SJSA1 (cell line): ENCODE measurements at regions not wholly inside any gene's neighbourhood (a gene's known extent, or its start where the extent isn't known, plus 50 kb on each side); places are given as distances from the start of the nearest gene placed in this dataset.

Experiments
- DNase-seq, 2 experiments: peaks; one replicate each; pipeline ENCODE4 v3.0.0-alpha.2; 2015 to 2020; ENCODE audit warnings: low spot score in 2 of 2, low read depth in 1 of 2
- H3K27ac ChIP-seq: fragments of 250-450 bp; sonication (Bioruptor Pico); 2 replicates; pipeline ENCODE4 v1.5.1; 2020; ENCODE audit warnings: mild to moderate bottlenecking, moderate library complexity
- H3K27me3 ChIP-seq: fragments of 250-450 bp; sonication (Bioruptor Pico); replicated peaks from 2 replicates; pipeline ENCODE4 v1.5.1; 2020; ENCODE audit warnings: mild to moderate bottlenecking, moderate library complexity
- H3K36me3 ChIP-seq: fragments of 250-450 bp; sonication (Bioruptor Pico); 2 replicates; pipeline ENCODE4 v1.5.1; 2020; ENCODE audit warnings: mild to moderate bottlenecking
- H3K4me1 ChIP-seq: fragments of 250-450 bp; sonication (Bioruptor Pico); replicated peaks from 2 replicates; pipeline ENCODE4 v1.6.1; 2021; ENCODE audit warnings: mild to moderate bottlenecking
- H3K4me3 ChIP-seq: fragments of 250-450 bp; sonication (Bioruptor Pico); 2 replicates; pipeline ENCODE4 v1.5.1; 2020; ENCODE audit warnings: mild to moderate bottlenecking
- H3K9me3 ChIP-seq: fragments of 250-450 bp; sonication (Bioruptor Pico); replicated peaks from 2 replicates; pipeline ENCODE4 v1.5.1; 2020; ENCODE audit warnings: mild to moderate bottlenecking

DNA sequence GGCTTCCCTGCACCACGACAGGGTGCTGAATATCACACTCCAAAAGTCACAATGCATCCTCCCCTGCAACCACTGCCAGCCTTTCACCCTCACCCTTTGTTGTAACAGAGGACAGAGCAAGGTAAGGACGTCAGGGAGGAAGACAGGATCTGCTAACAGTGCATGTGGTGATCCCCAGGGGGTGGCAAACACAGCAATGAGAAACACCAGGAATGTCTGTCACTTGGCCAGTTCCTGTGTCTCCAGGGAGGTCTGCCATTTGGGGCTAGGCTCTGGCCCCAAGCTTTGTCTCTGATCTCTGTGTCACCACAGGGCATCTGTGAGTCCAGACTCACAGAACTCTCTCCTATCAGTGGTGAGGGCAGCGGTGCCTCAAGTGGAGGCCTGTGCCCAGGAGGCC, 54.3 kb upstream of the SLC24A5 start:
- H3K4me1 ChIP-seq, result peaks cover 25% of the 10 kb centered on the region
- H3K9me3 ChIP-seq, result no peaks in the 10 kb centered on the region
- H3K36me3 ChIP-seq, result no peaks in the 10 kb centered on the region
- H3K4me3 ChIP-seq, result no peak overlapping the region
- H3K27me3 ChIP-seq, result no peaks in the 10 kb centered on the region
- H3K27ac ChIP-seq, result no peak overlapping the region
- DNase-seq, result no peak
